ENCODE measurements at regions not wholly inside any gene's neighbourhood (a gene's known extent, or its start where the extent isn't known, plus 50 kb on each side); places are given as distances from the start of the nearest gene placed in this dataset.
A peak's percentile ranks its signal among the peaks of the same experiment; 100 is the strongest.

DNA sequence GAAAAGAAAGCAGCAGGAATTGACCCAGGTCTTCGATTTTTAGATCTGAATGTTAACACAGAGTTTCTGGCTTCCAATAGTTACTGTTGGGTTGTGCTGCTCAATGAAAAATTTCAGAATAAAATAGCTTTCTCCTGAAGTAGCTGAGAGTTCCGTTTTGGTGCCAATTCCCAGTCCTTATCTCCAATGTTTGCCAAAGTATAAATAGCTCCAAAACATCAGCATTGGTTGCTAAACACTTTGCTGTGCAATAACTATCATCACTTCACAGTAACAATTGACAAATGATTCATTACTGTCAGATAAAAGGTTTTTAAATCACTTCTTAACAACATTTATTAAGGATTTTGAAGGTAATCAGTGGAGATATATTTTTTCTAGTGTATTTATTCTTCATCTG, 446.0 kb downstream of the PCDH20 start:
- intact Hi-C loops (cut with DNase I): no loop called here

DNA sequence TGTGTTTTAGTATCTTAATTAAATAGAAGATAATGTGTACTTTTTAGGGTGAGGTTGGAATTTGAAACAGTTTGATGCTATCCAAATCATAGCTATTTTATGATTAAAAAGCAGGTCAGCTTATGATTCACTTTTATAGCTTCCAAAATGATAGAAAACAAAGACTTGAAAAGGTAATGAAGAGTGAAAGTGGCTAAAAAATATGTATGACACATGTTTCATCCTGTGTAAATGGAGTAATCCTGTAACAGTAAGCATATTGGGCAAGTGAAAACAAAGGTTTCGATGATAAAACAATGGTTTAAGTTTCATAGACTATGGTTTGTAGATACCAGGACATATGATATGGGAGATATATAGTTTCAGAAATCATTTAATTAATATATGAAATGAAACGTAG, 456.2 kb downstream of the PCDH20 start:
- Histone ChIP-seq H3K4me1 (no peaks in the 10 kb centered on the region), H3K36me3 (no peaks in the 10 kb centered on the region), H3K4me3 (no peak overlapping the region), H3K27ac (no peak overlapping the region), H3K27me3 (no peaks in the 10 kb centered on the region), H3K9me3 (no peaks in the 10 kb centered on the region)
- WGBS, 2 donors: 61 to 67% methylated on average over 2 of the region's 2 CpGs
- intact Hi-C loops (cut with DNase I): no loop called here
- TF ChIP-seq, protein P1, sequence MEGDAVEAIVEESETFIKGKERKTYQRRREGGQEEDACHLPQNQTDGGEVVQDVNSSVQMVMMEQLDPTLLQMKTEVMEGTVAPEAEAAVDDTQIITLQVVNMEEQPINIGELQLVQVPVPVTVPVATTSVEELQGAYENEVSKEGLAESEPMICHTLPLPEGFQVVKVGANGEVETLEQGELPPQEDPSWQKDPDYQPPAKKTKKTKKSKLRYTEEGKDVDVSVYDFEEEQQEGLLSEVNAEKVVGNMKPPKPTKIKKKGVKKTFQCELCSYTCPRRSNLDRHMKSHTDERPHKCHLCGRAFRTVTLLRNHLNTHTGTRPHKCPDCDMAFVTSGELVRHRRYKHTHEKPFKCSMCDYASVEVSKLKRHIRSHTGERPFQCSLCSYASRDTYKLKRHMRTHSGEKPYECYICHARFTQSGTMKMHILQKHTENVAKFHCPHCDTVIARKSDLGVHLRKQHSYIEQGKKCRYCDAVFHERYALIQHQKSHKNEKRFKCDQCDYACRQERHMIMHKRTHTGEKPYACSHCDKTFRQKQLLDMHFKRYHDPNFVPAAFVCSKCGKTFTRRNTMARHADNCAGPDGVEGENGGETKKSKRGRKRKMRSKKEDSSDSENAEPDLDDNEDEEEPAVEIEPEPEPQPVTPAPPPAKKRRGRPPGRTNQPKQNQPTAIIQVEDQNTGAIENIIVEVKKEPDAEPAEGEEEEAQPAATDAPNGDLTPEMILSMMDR (IDR thresholded peaks at IDR 0.05): no peak
- DNase-seq (no peak), FAIRE-seq (no peak), ATAC-seq (no peak)

More for the DNA sequence above, 446.0 kb downstream of the PCDH20 start:
- no peak for FAIRE-seq
- no peaks in the 10 kb centered on the region for H3K27me3 ChIP-seq
- no peaks in the 10 kb centered on the region for H3K9me3 ChIP-seq
- no peak overlapping the region for H3K4me3 ChIP-seq
- DNase-seq: no peak
- peaks cover 0 to 8% (median 7%) of the 10 kb centered on the region in 3 donors for H3K4me1 ChIP-seq
- H3K36me3 ChIP-seq: no peaks in the 10 kb centered on the region
- H3K27ac ChIP-seq: no peak overlapping the region
- TF ChIP-seq, protein P1 (IDR thresholded peaks at IDR 0.05): no peak
- 9 to 17% methylated on average over 2 of the region's 2 CpGs for WGBS, 2 donors
- ATAC-seq: peak in 3 of 4 donors; percentile 35 to 70 (median 52)

DNA sequence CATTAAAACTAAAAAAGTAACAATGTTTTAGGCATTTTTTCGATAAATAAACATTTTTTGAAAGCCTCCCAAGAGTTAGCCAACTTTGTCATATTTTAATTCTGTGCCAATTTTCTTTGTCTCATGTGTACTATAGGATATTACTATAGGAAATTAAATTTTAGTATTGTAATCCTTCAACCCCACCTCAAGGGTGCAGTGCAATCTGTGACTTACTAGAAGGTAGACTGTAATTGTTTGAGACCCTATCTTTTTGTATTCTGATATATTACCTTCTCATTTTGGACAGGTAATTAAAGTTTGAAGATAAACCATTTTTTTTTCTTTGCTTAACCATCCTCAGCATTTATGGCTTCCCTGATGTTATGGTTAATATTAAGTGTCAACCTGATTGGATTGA, 457.8 kb downstream of the PCDH20 start:
- no peaks in the 10 kb centered on the region for H3K27me3 ChIP-seq
- no peak overlapping the region for H3K27ac ChIP-seq
- no peaks in the 10 kb centered on the region for H3K36me3 ChIP-seq
- H3K4me3 ChIP-seq: no peak overlapping the region
- H3K9me3 ChIP-seq: no peaks in the 10 kb centered on the region
- intact Hi-C loops (cut with DNase I): no loop called here
- WGBS, 2 donors: 31 to 34% methylated on average over 1 of the region's 1 CpG
- TF ChIP-seq, protein P1 (IDR thresholded peaks at IDR 0.05): no peak
- no peak for FAIRE-seq
- H3K4me1 ChIP-seq: no peaks in the 10 kb centered on the region
- DNase-seq: no peak
- ATAC-seq: no peak

DNA sequence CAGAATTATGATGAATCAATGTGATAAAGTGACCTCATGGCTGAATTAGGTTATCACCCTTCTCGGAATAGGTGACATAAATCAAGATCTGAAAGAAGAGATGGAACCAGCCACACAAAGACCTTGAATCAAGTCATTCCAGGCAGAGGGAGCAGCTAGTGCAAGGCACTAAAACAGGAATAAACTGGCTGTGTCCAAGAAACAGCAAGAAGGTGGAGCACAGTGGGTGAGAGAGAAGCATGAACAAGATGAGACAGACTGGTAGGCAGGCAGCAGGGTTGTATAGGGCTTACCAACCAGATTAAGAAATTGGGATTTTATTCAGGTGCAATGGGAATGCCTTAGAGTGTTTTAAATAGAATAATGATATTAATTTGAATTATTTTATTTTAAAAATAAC, 470.3 kb downstream of the PCDH20 start:
- intact Hi-C loops (cut with DNase I): no loop called here
- Histone ChIP-seq H3K9me3 (no peaks in the 10 kb centered on the region), H3K36me3 (no peaks in the 10 kb centered on the region), H3K4me1 (no peaks in the 10 kb centered on the region), H3K4me3 (no peak overlapping the region), H3K27me3 (no peaks in the 10 kb centered on the region), H3K27ac (no peak overlapping the region)
- WGBS, 2 donors: 0 to 29% methylated on average over 1 of the region's 1 CpG
- no peak for FAIRE-seq
- TF ChIP-seq, protein P1 (IDR thresholded peaks at IDR 0.05): no peak
- no peak for ATAC-seq
- DNase-seq: no peak

DNA sequence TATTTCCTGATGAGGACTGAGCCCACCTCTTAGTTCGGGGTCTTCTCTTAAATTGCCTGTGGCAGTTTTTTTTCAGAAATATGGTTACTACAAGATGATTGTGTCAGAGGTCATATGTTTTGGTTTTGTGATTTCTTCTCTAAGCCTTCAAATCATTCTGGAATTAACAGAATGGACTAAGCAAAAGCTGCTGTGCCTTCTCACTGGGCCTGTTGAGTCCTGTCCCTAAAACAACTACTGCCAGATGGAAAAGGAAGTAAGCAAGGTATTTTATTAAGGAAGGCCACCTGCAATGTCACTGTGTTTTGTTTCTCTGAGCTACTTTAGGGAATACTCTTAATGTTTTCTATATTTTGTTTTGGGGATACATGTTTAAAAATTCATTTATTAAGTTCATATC, 470.8 kb downstream of the PCDH20 start:
- Histone ChIP-seq H3K4me1 (no peaks in the 10 kb centered on the region), H3K27me3 (no peaks in the 10 kb centered on the region), H3K4me3 (no peak overlapping the region), H3K9me3 (no peaks in the 10 kb centered on the region), H3K36me3 (no peaks in the 10 kb centered on the region), H3K27ac (no peak overlapping the region)
- DNase-seq (no peak), FAIRE-seq (no peak), ATAC-seq (no peak)
- TF ChIP-seq, protein P1 (IDR thresholded peaks at IDR 0.05): no peak
- WGBS, 2 donors: 63 to 64% methylated on average over 1 of the region's 1 CpG
- intact Hi-C loops (cut with DNase I): no loop called here
